Body of pancreas (tissue), 4 donors: ENCODE measurements at regions not wholly inside any gene's neighbourhood (a gene's known extent, or its start where the extent isn't known, plus 50 kb on each side); places are given as distances from the start of the nearest gene placed in this dataset.
"Not testable (repeated sequence)": the region's sequence is repeated elsewhere in the genome, so short reads cannot be mapped to it uniquely, and the experiment has no call there.

Source experiments
- POLR2A ChIP-seq, 3 donors: fragments of 450-650 bp; IDR thresholded peaks; one replicate each; pipeline ENCODE4 v1.6.1; 2016; ENCODE audit warnings: antibody characterized with exemption in 3 of 3, mild to moderate bottlenecking in 2 of 3
- TF ChIP-seq, protein P1 (sequence below), 7 experiments: fragments of 450-650 bp in 4 of 7; fragments of 200-600 bp in 3 of 7; sonication (generic) in 3 of 7; IDR thresholded peaks; one replicate each; pipeline ENCODE4 v1.5.1; 2016 to 2019; ENCODE audit warnings: antibody characterized with exemption in 7 of 7

DNA sequence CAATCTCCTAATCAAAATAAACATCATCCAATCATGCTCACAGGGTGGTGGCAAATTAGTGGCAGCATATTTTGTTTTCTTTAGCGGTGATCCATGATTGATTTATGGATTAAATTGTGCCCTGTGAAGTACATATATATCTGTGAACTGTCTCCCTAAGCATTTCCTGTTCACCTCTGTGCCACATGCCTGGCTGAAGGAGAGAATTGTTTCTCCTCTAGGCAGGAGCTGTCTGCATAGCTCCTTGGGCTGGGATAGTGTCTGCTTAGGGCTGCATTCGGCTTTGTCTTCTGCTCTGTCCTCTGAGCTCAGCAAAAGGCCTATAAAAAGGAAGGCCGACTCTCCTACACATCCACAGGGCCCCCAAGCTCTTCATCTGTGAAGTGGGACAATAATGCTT is 246.4 kb downstream of the BCL2L11 start:
- TF ChIP-seq, protein P1, sequence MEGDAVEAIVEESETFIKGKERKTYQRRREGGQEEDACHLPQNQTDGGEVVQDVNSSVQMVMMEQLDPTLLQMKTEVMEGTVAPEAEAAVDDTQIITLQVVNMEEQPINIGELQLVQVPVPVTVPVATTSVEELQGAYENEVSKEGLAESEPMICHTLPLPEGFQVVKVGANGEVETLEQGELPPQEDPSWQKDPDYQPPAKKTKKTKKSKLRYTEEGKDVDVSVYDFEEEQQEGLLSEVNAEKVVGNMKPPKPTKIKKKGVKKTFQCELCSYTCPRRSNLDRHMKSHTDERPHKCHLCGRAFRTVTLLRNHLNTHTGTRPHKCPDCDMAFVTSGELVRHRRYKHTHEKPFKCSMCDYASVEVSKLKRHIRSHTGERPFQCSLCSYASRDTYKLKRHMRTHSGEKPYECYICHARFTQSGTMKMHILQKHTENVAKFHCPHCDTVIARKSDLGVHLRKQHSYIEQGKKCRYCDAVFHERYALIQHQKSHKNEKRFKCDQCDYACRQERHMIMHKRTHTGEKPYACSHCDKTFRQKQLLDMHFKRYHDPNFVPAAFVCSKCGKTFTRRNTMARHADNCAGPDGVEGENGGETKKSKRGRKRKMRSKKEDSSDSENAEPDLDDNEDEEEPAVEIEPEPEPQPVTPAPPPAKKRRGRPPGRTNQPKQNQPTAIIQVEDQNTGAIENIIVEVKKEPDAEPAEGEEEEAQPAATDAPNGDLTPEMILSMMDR (IDR thresholded peaks at IDR 0.05), result not testable (repeated sequence)
- TF ChIP-seq POLR2A (IDR thresholded peaks at IDR 0.05), result not testable (repeated sequence)
